Neural cell (in vitro differentiated cells): ENCODE measurements at regions not wholly inside any gene's neighbourhood (a gene's known extent, or its start where the extent isn't known, plus 50 kb on each side); places are given as distances from the start of the nearest gene placed in this dataset.

Source experiments
- EP300 ChIP-seq: fragments of 450-650 bp; conservative IDR thresholded peaks from 2 replicates; pipeline ENCODE4 v1.6.1; 2014; ENCODE audit warnings: antibody characterized with exemption, mild to moderate bottlenecking, moderate library complexity; ENCODE audit not compliant: poor library complexity, severe bottlenecking
- TF ChIP-seq, protein P1 (sequence below): fragments of 450-650 bp; IDR thresholded peaks from 2 replicates; pipeline ENCODE4 v1.5.1; 2014; ENCODE audit warnings: antibody characterized with exemption, mild to moderate bottlenecking, moderate library complexity; ENCODE audit not compliant: poor library complexity, severe bottlenecking

DNA sequence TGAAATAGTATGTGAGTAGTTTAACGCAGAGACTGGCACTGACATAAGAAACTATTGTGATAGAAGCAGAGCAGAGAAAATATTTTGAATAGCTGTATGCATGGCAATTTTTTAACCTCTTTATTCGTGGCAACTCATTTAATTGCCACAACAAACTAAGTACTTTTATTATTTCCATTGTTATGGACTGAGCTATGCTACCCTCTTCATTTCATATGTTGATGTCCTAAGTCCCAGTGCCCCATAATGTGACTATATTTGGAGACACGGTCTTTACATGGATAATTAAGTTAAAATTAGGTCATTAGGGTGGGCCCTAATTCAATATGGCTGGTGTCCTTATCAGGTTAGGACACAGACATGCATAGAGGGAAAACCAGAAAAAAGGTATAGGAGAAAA lies 86.1 kb upstream of the PRSS3 start:
- TF ChIP-seq, protein P1, sequence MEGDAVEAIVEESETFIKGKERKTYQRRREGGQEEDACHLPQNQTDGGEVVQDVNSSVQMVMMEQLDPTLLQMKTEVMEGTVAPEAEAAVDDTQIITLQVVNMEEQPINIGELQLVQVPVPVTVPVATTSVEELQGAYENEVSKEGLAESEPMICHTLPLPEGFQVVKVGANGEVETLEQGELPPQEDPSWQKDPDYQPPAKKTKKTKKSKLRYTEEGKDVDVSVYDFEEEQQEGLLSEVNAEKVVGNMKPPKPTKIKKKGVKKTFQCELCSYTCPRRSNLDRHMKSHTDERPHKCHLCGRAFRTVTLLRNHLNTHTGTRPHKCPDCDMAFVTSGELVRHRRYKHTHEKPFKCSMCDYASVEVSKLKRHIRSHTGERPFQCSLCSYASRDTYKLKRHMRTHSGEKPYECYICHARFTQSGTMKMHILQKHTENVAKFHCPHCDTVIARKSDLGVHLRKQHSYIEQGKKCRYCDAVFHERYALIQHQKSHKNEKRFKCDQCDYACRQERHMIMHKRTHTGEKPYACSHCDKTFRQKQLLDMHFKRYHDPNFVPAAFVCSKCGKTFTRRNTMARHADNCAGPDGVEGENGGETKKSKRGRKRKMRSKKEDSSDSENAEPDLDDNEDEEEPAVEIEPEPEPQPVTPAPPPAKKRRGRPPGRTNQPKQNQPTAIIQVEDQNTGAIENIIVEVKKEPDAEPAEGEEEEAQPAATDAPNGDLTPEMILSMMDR = no peak
- TF ChIP-seq EP300 = no peak
